ENCODE measurements at regions not wholly inside any gene's neighbourhood (a gene's known extent, or its start where the extent isn't known, plus 50 kb on each side); places are given as distances from the start of the nearest gene placed in this dataset.
A peak's percentile ranks its signal among the peaks of the same experiment; 100 is the strongest.

DNA sequence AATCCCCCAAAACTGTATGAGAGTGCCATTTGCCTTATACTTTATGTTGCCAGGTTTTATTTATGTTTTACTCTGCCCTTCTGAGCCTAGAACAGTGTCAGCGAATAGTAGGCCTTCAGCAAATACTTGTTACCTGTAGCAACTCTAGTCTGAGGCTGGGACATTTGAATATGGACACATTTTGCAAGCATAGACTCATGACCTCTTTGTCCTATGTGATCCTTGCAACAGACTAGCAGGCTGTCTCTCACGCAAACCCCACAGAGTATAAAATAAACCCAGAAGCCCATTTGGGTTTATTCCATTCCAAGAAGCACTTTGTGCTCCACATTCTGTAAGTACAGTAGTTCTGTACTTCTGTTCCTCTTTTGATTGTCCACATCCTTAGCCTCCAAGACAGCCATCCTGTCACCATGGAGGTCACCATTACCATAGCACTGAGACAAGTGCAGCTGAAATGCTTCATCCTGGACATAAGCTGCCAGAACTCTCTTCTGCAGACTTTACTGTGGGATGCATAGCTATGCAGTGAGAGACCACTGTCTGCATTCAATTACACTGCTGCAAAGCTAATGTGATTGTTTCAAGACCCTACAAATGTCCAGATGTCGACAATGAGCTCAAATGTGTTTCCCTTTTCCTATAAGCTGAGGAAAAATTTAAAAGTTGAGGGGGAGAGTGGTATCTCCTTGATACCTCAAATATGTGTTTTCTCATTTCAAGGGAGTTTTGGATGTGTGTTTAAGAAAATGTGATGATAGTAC is 425.7 kb downstream of the PID1 start:
- Histone ChIP-seq H3K36me3 (replicated peaks in 1 of 2; ENCODE audit: control insufficient read depth in 1 of 2, insufficient read depth in 2 of 2, low read length in 2 of 2) (no peaks in the 10 kb centered on the region), H3K4me2 (replicated peaks; ENCODE audit: extremely low read depth, low read length, poor library complexity, severe bottlenecking) (no peak overlapping the region), H3K9me3 (replicated peaks in 1 of 2; ENCODE audit: control insufficient read depth in 1 of 2, insufficient read depth in 1 of 2, low read length in 2 of 2) (peaks cover 6 to 13% of the 10 kb centered on the region in 2 donors), H3K9ac (ENCODE audit: insufficient read depth, low read length, poor library complexity, severe bottlenecking) (no peak overlapping the region), H3K27ac (ENCODE audit: low read depth in 1 of 2, low read length in 2 of 2) (no peak overlapping the region), H4K20me1 (ENCODE audit: insufficient read depth, low read length) (no peaks in the 10 kb centered on the region), H3K79me2 (ENCODE audit: insufficient read depth, low read length) (no peaks in the 10 kb centered on the region), H2AFZ (ENCODE audit: insufficient read depth, low read depth, low read length, poor library complexity, severe bottlenecking) (no peak overlapping the region), H3K4me1 (ENCODE audit: control insufficient read depth in 1 of 2, insufficient read depth in 2 of 2, low read length in 2 of 2) (no peaks in the 10 kb centered on the region), H3K4me3 (replicated peaks in 1 of 3; ENCODE audit: low read depth in 2 of 3, low read length in 3 of 3) (no peak overlapping the region), H3K27me3 (ENCODE audit: control insufficient read depth in 2 of 2, insufficient read depth in 2 of 2, low read length in 2 of 2) (no peaks in the 10 kb centered on the region)
- Mint-ChIP-seq H3K36me3 (no peaks in the 10 kb centered on the region), H3K4me3 (no peak overlapping the region), H3K27ac (peak overlapping the region in 1 of 7 donors; percentile 63), H3K4me1 (no peaks in the 10 kb centered on the region), H3K9me3 (peaks cover 0 to 4% (median 1%) of the 10 kb centered on the region in 7 donors), H3K27me3 (ENCODE audit: low read depth in 3 of 3) (no peaks in the 10 kb centered on the region)
- intact Hi-C loops (cut with micrococcal nuclease) = no loop called here
- WGBS (ENCODE audit: insufficient coverage) = 89% methylated on average over 2 of the region's 3 CpGs
- TF ChIP-seq, protein P1, sequence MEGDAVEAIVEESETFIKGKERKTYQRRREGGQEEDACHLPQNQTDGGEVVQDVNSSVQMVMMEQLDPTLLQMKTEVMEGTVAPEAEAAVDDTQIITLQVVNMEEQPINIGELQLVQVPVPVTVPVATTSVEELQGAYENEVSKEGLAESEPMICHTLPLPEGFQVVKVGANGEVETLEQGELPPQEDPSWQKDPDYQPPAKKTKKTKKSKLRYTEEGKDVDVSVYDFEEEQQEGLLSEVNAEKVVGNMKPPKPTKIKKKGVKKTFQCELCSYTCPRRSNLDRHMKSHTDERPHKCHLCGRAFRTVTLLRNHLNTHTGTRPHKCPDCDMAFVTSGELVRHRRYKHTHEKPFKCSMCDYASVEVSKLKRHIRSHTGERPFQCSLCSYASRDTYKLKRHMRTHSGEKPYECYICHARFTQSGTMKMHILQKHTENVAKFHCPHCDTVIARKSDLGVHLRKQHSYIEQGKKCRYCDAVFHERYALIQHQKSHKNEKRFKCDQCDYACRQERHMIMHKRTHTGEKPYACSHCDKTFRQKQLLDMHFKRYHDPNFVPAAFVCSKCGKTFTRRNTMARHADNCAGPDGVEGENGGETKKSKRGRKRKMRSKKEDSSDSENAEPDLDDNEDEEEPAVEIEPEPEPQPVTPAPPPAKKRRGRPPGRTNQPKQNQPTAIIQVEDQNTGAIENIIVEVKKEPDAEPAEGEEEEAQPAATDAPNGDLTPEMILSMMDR (IDR thresholded peaks at IDR 0.05) = no peak
- DNase-seq = no peak

DNA sequence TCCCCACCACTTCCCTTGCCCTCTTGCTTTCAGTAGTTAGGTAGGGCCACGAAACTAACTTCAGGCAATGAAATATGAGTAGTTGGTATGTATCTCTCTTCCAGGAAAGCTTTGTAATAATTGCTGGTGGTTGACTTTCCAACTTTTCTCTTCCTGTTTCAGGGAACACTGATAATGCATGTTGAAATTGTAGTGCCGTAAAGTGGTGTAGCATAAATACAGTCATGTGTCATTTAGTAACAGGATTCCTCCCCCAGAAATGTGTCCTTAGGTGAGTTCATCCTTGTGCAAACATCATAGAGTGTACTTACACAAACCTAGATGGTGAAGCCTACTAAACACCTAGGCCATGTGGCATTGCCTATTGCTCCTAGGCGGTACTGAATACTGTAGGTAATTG is 429.2 kb downstream of the PID1 start:
- no peak overlapping the region for H3K4me2 ChIP-seq (replicated peaks; ENCODE audit: extremely low read depth, low read length, poor library complexity, severe bottlenecking)
- no peak overlapping the region for H2AFZ ChIP-seq (ENCODE audit: insufficient read depth, low read depth, low read length, poor library complexity, severe bottlenecking)
- TF ChIP-seq, protein P1 (IDR thresholded peaks at IDR 0.05) = no peak
- H3K4me3 ChIP-seq (replicated peaks in 1 of 3; ENCODE audit: low read depth in 2 of 3, low read length in 3 of 3) = no peak overlapping the region
- H3K4me1 ChIP-seq (ENCODE audit: control insufficient read depth in 1 of 2, insufficient read depth in 2 of 2, low read length in 2 of 2) = no peaks in the 10 kb centered on the region
- intact Hi-C loops (cut with micrococcal nuclease) = no loop called here
- H3K9ac ChIP-seq (ENCODE audit: insufficient read depth, low read length, poor library complexity, severe bottlenecking) = no peak overlapping the region
- no peaks in the 10 kb centered on the region for H3K27me3 Mint-ChIP-seq (ENCODE audit: low read depth in 3 of 3)
- H3K4me1 Mint-ChIP-seq = no peaks in the 10 kb centered on the region
- H3K9me3 ChIP-seq (replicated peaks in 1 of 2; ENCODE audit: control insufficient read depth in 1 of 2, insufficient read depth in 1 of 2, low read length in 2 of 2) = peaks cover 4% of the 10 kb centered on the region in 2 donors
- no peaks in the 10 kb centered on the region for H3K79me2 ChIP-seq (ENCODE audit: insufficient read depth, low read length)
- H4K20me1 ChIP-seq (ENCODE audit: insufficient read depth, low read length) = no peaks in the 10 kb centered on the region
- H3K4me3 Mint-ChIP-seq = no peak overlapping the region
- no peaks in the 10 kb centered on the region for H3K36me3 Mint-ChIP-seq
- H3K27ac Mint-ChIP-seq = no peak overlapping the region
- no peaks in the 10 kb centered on the region for H3K27me3 ChIP-seq (ENCODE audit: control insufficient read depth in 2 of 2, insufficient read depth in 2 of 2, low read length in 2 of 2)
- H3K36me3 ChIP-seq (replicated peaks in 1 of 2; ENCODE audit: control insufficient read depth in 1 of 2, insufficient read depth in 2 of 2, low read length in 2 of 2) = no peaks in the 10 kb centered on the region
- peaks cover 0 to 3% (median 1%) of the 10 kb centered on the region in 7 donors for H3K9me3 Mint-ChIP-seq
- DNase-seq = no peak
- H3K27ac ChIP-seq (ENCODE audit: low read depth in 1 of 2, low read length in 2 of 2) = no peak overlapping the region
- WGBS (ENCODE audit: insufficient coverage) = no CpG with 5 or more reads among the region's 3 CpGs

Data from CD14-positive monocyte (primary cell).